CD4-positive, alpha-beta memory T cell (primary cell): ENCODE measurements at regions not wholly inside any gene's neighbourhood (a gene's known extent, or its start where the extent isn't known, plus 50 kb on each side); places are given as distances from the start of the nearest gene placed in this dataset.
"Not testable (repeated sequence)": the region's sequence is repeated elsewhere in the genome, so short reads cannot be mapped to it uniquely, and the experiment has no call there.

Source experiments
- CTCF ChIA-PET: fragments of 350-600 bp; sonication (Branson Sonifier 250); formaldehyde crosslinking; loops from one replicate; lab custom pipeline; 2021; ENCODE audit warnings: inconsistent platforms; ENCODE audit not compliant: partially characterized antibody; lab: Charles Lee
- POLR2A ChIA-PET: fragments of 350-600 bp; sonication (Branson Sonifier 250); formaldehyde crosslinking; loops from one replicate; lab custom pipeline; 2021; ENCODE audit not compliant: partially characterized antibody; lab: Charles Lee
- DNase-seq, 5 donors: peaks; one replicate each; pipeline versions ENCODE4 v3.0.0 to v3.0.0-alpha.2; 2020 to 2022; ENCODE audit warnings: mixed read lengths in 1 of 5
- H3K27ac ChIP-seq: one replicate; pipeline ENCODE4 v1.7.0; 2013; ENCODE audit warnings: low read depth, low read length
- H3K27me3 ChIP-seq: 2 replicates; pipeline ENCODE4 v1.7.0; 2013; ENCODE audit warnings: mild to moderate bottlenecking, low read length, moderate library complexity; ENCODE audit not compliant: insufficient read depth
- H3K36me3 ChIP-seq: 2 replicates; pipeline ENCODE4 v1.7.0; 2013; ENCODE audit warnings: mild to moderate bottlenecking, low read length, moderate library complexity; ENCODE audit not compliant: insufficient read depth
- H3K4me1 ChIP-seq: 2 replicates; pipeline ENCODE4 v1.7.0; 2013; ENCODE audit warnings: mild to moderate bottlenecking, low read length, moderate library complexity; ENCODE audit not compliant: insufficient read depth
- H3K4me3 ChIP-seq, 2 donors: one replicate each; pipeline ENCODE4 v1.7.0; 2013; ENCODE audit warnings: low read length in 2 of 2, mild to moderate bottlenecking in 1 of 2
- H3K9me3 ChIP-seq, 2 donors: one replicate each; pipeline ENCODE4 v1.7.0; 2013; ENCODE audit warnings: low read length in 2 of 2, control low read depth in 1 of 2; ENCODE audit not compliant: control insufficient read depth in 1 of 2
- H3K27ac Mint-ChIP-seq, 7 donors: one replicate each; pipeline ENCODE4 v1.8.0; 2020 to 2021; ENCODE audit warnings: mixed read lengths in 7 of 7, mild to moderate bottlenecking in 6 of 7, inconsistent platforms in 3 of 7, moderate library complexity in 3 of 7
- H3K27me3 Mint-ChIP-seq, 2 donors: one replicate each; pipeline ENCODE4 v1.8.0; 2020 to 2021; ENCODE audit warnings: mixed read lengths in 2 of 2
- H3K36me3 Mint-ChIP-seq, 2 donors: one replicate each; pipeline ENCODE4 v1.8.0; 2020 to 2021; ENCODE audit warnings: mixed read lengths in 2 of 2, inconsistent platforms in 1 of 2, mild to moderate bottlenecking in 1 of 2
- H3K4me1 Mint-ChIP-seq, 4 donors: one replicate each; pipeline ENCODE4 v1.8.0; 2020 to 2021; ENCODE audit warnings: mixed read lengths in 4 of 4, mild to moderate bottlenecking in 1 of 4
- H3K4me3 Mint-ChIP-seq, 8 donors: one replicate each; pipeline ENCODE4 v1.8.0; 2020 to 2021; ENCODE audit warnings: mixed read lengths in 8 of 8, mild to moderate bottlenecking in 7 of 8, moderate library complexity in 6 of 8, inconsistent platforms in 3 of 8
- H3K9me3 Mint-ChIP-seq, 8 donors: one replicate each; pipeline ENCODE4 v1.8.0; 2020 to 2021; ENCODE audit warnings: mixed read lengths in 8 of 8, mild to moderate bottlenecking in 5 of 8, inconsistent platforms in 3 of 8, moderate library complexity in 1 of 8
- intact Hi-C: fragments of 100-400 bp; cut with micrococcal nuclease; formaldehyde crosslinking; loops from one replicate; pipeline ENCODE4 v1.15.1; 2023

DNA sequence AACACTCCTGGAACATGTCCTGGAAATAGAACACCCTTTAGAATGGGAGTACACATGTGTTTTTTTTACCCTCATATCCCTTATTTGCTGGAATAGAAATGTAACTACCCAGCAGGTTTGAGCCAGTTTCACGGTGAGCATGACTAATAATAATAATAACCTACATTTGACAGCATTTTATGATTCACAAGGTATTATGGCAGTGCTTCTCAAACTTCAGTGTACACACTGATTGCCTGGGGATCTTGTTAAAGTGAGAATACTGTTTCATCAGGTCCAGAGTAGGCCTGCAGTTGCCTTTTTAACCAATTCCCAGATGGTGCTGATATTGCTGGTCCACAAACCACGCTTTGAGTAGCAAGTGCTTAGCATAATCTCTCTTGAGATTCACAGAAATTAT is 63.9 kb downstream of the NFKBIZ start:
- peaks cover 0 to 7% (median 2%) of the 10 kb centered on the region in 8 donors for H3K9me3 Mint-ChIP-seq
- no peak overlapping the region for H3K4me3 Mint-ChIP-seq
- POLR2A ChIA-PET, result no interaction called here
- no peak for DNase-seq
- Histone ChIP-seq H3K36me3 (no peaks in the 10 kb centered on the region), H3K4me1 (no peaks in the 10 kb centered on the region), H3K4me3 (no peak overlapping the region), H3K27ac (no peak overlapping the region), H3K9me3 (no peaks in the 10 kb centered on the region), H3K27me3 (no peaks in the 10 kb centered on the region)
- H3K27ac Mint-ChIP-seq, result no peak overlapping the region
- CTCF ChIA-PET, result no interaction called here
- H3K36me3 Mint-ChIP-seq, result no peaks in the 10 kb centered on the region
- intact Hi-C loops, result no loop called here
- no peaks in the 10 kb centered on the region for H3K27me3 Mint-ChIP-seq
- no peaks in the 10 kb centered on the region for H3K4me1 Mint-ChIP-seq

GRCh38 chr3:101917761-101918160 is 68.4 kb downstream of the NFKBIZ start:
- H3K27ac Mint-ChIP-seq, intact Hi-C loops, H3K36me3 ChIP-seq, POLR2A ChIA-PET, DNase-seq, H3K27me3 Mint-ChIP-seq, H3K4me1 ChIP-seq, H3K4me1 Mint-ChIP-seq, H3K4me3 ChIP-seq, H3K27ac ChIP-seq, H3K4me3 Mint-ChIP-seq, H3K36me3 Mint-ChIP-seq, H3K9me3 ChIP-seq, H3K27me3 ChIP-seq: not testable (repeated sequence)
- CTCF ChIA-PET, result interaction anchor here (1.0 kb wide), 1 partner anchor 52 kb away, joined by 3 read pairs; no protein-coding TSS in a partner anchor
- H3K9me3 Mint-ChIP-seq, result peaks cover 1 to 15% (median 4%) of the 10 kb centered on the region in 8 donors

DNA sequence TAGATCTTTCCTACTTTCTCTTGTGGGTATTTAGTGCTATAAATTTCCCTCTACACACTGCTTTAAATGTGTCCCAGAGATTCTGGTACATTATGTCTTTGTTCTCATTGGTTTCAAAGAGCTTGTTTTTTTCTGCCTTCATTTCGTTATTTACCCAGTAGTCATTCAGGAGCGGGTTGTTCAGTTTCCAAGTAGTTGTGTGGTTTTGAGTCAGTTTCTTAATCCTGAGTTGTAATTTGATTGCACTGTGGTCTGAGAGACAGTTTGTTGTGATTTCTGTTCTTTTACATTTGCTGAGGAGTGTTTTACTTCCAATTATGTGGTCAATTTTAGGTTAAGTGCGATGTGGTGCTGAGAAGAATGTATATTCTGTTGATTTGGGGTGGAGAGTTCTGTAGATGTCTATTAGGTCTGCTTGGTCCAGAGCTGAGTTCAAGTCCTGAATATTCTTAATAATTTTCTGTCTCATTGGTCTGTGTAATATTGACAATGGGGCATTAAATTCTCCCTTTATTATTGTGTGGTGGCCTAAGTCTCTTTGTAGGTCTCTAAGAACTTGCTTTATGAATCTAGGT is 72.9 kb downstream of the NFKBIZ start:
- H3K27me3 Mint-ChIP-seq, DNase-seq, POLR2A ChIA-PET, H3K4me3 Mint-ChIP-seq, intact Hi-C loops, H3K27ac ChIP-seq, H3K27me3 ChIP-seq, H3K9me3 ChIP-seq, H3K4me3 ChIP-seq, H3K36me3 Mint-ChIP-seq, CTCF ChIA-PET, H3K27ac Mint-ChIP-seq, H3K36me3 ChIP-seq: not testable (repeated sequence)
- Mint-ChIP-seq H3K4me1 (peaks cover 9 to 22% (median 13%) of the 10 kb centered on the region in 4 donors), H3K9me3 (peaks cover 3 to 13% (median 4%) of the 10 kb centered on the region in 8 donors)
- H3K4me1 ChIP-seq, result peaks cover 17% of the 10 kb centered on the region

DNA sequence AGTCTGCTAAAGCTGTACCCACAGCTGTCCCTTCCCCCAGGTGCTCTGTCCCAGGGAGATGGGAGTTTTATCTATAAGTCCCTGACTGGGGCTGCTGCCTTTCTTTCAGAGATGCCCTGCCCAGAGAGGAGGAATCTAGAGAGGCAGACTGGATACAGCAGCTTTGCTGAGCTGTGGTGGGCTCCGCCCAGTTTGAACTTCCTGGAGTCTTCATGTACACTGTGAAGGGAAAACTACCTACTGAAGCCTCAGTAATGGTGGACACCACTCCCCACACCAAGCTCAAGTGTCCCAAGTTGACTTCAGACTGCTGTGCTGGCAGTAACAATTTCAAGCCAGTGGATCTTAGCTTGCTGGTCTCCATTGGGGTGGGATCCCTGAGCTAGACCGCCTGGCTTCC is 75.3 kb downstream of the NFKBIZ start:
- H3K27me3 Mint-ChIP-seq, H3K27ac ChIP-seq, H3K27me3 ChIP-seq, H3K27ac Mint-ChIP-seq, H3K9me3 Mint-ChIP-seq, H3K36me3 Mint-ChIP-seq, H3K36me3 ChIP-seq, H3K9me3 ChIP-seq, H3K4me3 ChIP-seq, intact Hi-C loops: not testable (repeated sequence)
- peaks cover 17% of the 10 kb centered on the region for H3K4me1 ChIP-seq
- DNase-seq, result peak in 1 of 5 donors; percentile 38
- peaks cover 9 to 22% (median 13%) of the 10 kb centered on the region in 4 donors for H3K4me1 Mint-ChIP-seq
- ChIA-PET POLR2A (interaction anchor here (1.7 to 2.6 kb wide), 2 partner anchors 13 to 75 kb away, joined by 5 to 12 read pairs; partner anchors contain the start of gene NFKBIZ), CTCF (interaction anchor here (0.6 to 1.6 kb wide), 3 partner anchors 12 to 304 kb away, joined by 3 to 6 read pairs (median 3); no protein-coding TSS in a partner anchor)
- H3K4me3 Mint-ChIP-seq, result peak overlapping the region in 2 of 8 donors; percentile 11

DNA sequence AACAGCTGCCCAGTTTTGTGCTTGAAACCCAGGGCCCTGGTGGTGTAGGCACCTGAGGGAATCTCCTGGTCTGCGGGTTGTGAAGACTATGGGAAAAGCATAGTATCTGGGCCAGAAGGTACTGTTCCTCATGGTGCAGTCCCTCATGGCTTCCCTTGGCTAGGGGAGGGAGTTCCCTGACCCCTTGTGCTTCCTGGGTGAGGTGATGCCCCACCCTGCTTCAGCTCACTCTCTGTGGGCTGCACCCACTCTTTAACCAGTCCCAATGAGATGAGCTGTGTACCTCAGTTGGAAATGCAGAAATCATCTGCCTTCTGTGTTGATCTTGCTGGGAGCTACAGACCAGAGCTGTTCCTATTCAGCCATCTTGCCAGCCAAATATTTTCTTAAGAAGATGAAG is 75.8 kb downstream of the NFKBIZ start:
- H3K4me1 ChIP-seq, result peaks cover 17% of the 10 kb centered on the region
- H3K27ac ChIP-seq, H3K9me3 Mint-ChIP-seq, H3K36me3 ChIP-seq, H3K4me3 ChIP-seq, H3K27me3 Mint-ChIP-seq, H3K36me3 Mint-ChIP-seq, H3K27me3 ChIP-seq, H3K9me3 ChIP-seq, DNase-seq, intact Hi-C loops: not testable (repeated sequence)
- ChIA-PET POLR2A (interaction anchor here (1.7 to 2.6 kb wide), 2 partner anchors 13 to 75 kb away, joined by 5 to 12 read pairs; partner anchors contain the start of gene NFKBIZ), CTCF (interaction anchor here (1.4 to 1.6 kb wide), 2 partner anchors 300 to 304 kb away, joined by 3 to 6 read pairs; no protein-coding TSS in a partner anchor)
- Mint-ChIP-seq H3K27ac (peak overlapping the region in 1 of 7 donors; percentile 21), H3K4me3 (peak overlapping the region in 3 of 8 donors; percentile 21 to 46 (median 32)), H3K4me1 (peaks cover 9 to 22% (median 13%) of the 10 kb centered on the region in 4 donors)

- peak overlapping the region in 1 of 7 donors; percentile 21 for H3K27ac Mint-ChIP-seq
Measured at GRCh38 chr3:101925564-101925963, 76.2 kb downstream of the NFKBIZ start.

GRCh38 chr3:101926594-101927105 is 77.3 kb downstream of the NFKBIZ start:
- Histone ChIP-seq H3K4me1 (peaks cover 17% of the 10 kb centered on the region), H3K36me3 (no peaks in the 10 kb centered on the region), H3K27me3 (no peaks in the 10 kb centered on the region), H3K9me3 (no peaks in the 10 kb centered on the region), H3K4me3 (no peak overlapping the region), H3K27ac (no peak overlapping the region)
- no peak for DNase-seq
- POLR2A ChIA-PET, result no interaction called here
- Mint-ChIP-seq H3K9me3 (peaks cover 0 to 5% (median 0%) of the 10 kb centered on the region in 8 donors), H3K27me3 (peaks cover 0 to 2% of the 10 kb centered on the region in 2 donors), H3K36me3 (peaks cover 0 to 4% of the 10 kb centered on the region in 2 donors), H3K27ac (peak overlapping the region in 1 of 7 donors; percentile 59), H3K4me1 (peaks cover 9 to 22% (median 13%) of the 10 kb centered on the region in 4 donors), H3K4me3 (no peak overlapping the region)
- CTCF ChIA-PET, result no interaction called here
- intact Hi-C loops, result no loop called here

More at GRCh38 chr3:101925564-101925963, 76.2 kb downstream of the NFKBIZ start:
- CTCF ChIA-PET, result interaction anchor here (1.4 to 1.6 kb wide), 2 partner anchors 300 to 303 kb away, joined by 3 to 6 read pairs; no protein-coding TSS in a partner anchor
- Mint-ChIP-seq H3K9me3 (peaks cover 0 to 5% (median 0%) of the 10 kb centered on the region in 8 donors), H3K4me1 (peaks cover 9 to 22% (median 13%) of the 10 kb centered on the region in 4 donors), H3K36me3 (peaks cover 0 to 4% of the 10 kb centered on the region in 2 donors), H3K27me3 (peaks cover 0 to 2% of the 10 kb centered on the region in 2 donors), H3K4me3 (peak overlapping the region in 2 of 8 donors; percentile 32 to 46)
- H3K27ac ChIP-seq, result no peak overlapping the region
- no peaks in the 10 kb centered on the region for H3K27me3 ChIP-seq
- no peak overlapping the region for H3K4me3 ChIP-seq
- no peaks in the 10 kb centered on the region for H3K9me3 ChIP-seq
- intact Hi-C loops, result no loop called here
- peaks cover 17% of the 10 kb centered on the region for H3K4me1 ChIP-seq
- DNase-seq, result no peak
- no peaks in the 10 kb centered on the region for H3K36me3 ChIP-seq
- POLR2A ChIA-PET, result interaction anchor here (0.9 to 2.6 kb wide), 2 partner anchors 10 to 76 kb away, joined by 3 to 12 read pairs; partner anchors contain the start of gene NFKBIZ
